ENCODE measurements at regions not wholly inside any gene's neighbourhood (a gene's known extent, or its start where the extent isn't known, plus 50 kb on each side); places are given as distances from the start of the nearest gene placed in this dataset.

GRCh38 chr10:4004144-4004543 is 219.1 kb upstream of the KLF6 start:
- in situ Hi-C loops (cut with HindIII; ENCODE audit: low pct_unique_long_range_greater_than_20kb, low sequenced_read_pairs): no loop called here
- H3K4me3 ChIP-seq (ENCODE audit: low read depth in 2 of 2, low read length in 2 of 2): no peak overlapping the region
- ChIA-PET POLR2A (no interaction called here), CTCF (no interaction called here)
- no peaks in the 10 kb centered on the region for H3K27me3 ChIP-seq (ENCODE audit: control insufficient read depth, insufficient read depth, low read length)
- no peaks in the 10 kb centered on the region; the same call in 1 of the 2 replicates for H3K9me3 ChIP-seq (ENCODE audit: control insufficient read depth, insufficient read depth, low read depth, low read length)
- H3K27ac ChIP-seq (ENCODE audit: low read length): peak overlapping the region; percentile 54
- no TSS peak for BruUV-seq (replicated peaks)
- no peaks in the 10 kb centered on the region for H3K4me1 ChIP-seq (ENCODE audit: control insufficient read depth, insufficient read depth, low read length)
- ATAC-seq (no peak), DNase-seq (ENCODE audit: low read depth, low spot score) (no peak)
- no peaks in the 10 kb centered on the region for H3K36me3 ChIP-seq (ENCODE audit: control insufficient read depth, insufficient read depth, low read length)
- TF ChIP-seq CTCF (IDR thresholded peaks at IDR 0.05) (no peak), TCF7L2 (IDR thresholded peaks at IDR 0.05; ENCODE audit: low read depth, low read length) (no peak), POLR2AphosphoS5 (IDR thresholded peaks at IDR 0.05; ENCODE audit: low read depth, low read length) (no peak), SIN3A (IDR thresholded peaks at IDR 0.05; ENCODE audit: borderline replicate concordance, insufficient read depth, low read depth, low read length) (no peak), REST (IDR thresholded peaks at IDR 0.05; ENCODE audit: insufficient read depth in 1 of 2, low read depth in 2 of 2, low read length in 1 of 2) (no peak)
- intact Hi-C loops (cut with micrococcal nuclease; ENCODE audit: unreplicated experiment): no loop called here

- no peaks in the 10 kb centered on the region for H3K27me3 ChIP-seq (ENCODE audit: control insufficient read depth, insufficient read depth, low read length)
- intact Hi-C loops (cut with micrococcal nuclease; ENCODE audit: unreplicated experiment) (no loop called here), in situ Hi-C loops (cut with HindIII; ENCODE audit: low pct_unique_long_range_greater_than_20kb, low sequenced_read_pairs) (no loop called here)
- no TSS peak for BruUV-seq (replicated peaks)
- no peak overlapping the region for H3K4me3 ChIP-seq (ENCODE audit: low read depth in 2 of 2, low read length in 2 of 2)
- CTCF ChIA-PET: no interaction called here
- H3K27ac ChIP-seq (ENCODE audit: low read length): peak overlapping the region; percentile 7; the same call in 1 of the 2 replicates
- H3K4me1 ChIP-seq (ENCODE audit: control insufficient read depth, insufficient read depth, low read length): no peaks in the 10 kb centered on the region
- DNase-seq (ENCODE audit: low read depth, low spot score): no peak
- ATAC-seq: no peak
- POLR2A ChIA-PET: no interaction called here
- no peaks in the 10 kb centered on the region for H3K36me3 ChIP-seq (ENCODE audit: control insufficient read depth, insufficient read depth, low read length)
- TF ChIP-seq POLR2AphosphoS5 (IDR thresholded peaks at IDR 0.05; ENCODE audit: low read depth, low read length) (no peak), CTCF (IDR thresholded peaks at IDR 0.05) (no peak), REST (IDR thresholded peaks at IDR 0.05; ENCODE audit: insufficient read depth in 1 of 2, low read depth in 2 of 2, low read length in 1 of 2) (no peak), TCF7L2 (IDR thresholded peaks at IDR 0.05; ENCODE audit: low read depth, low read length) (no peak), SIN3A (IDR thresholded peaks at IDR 0.05; ENCODE audit: borderline replicate concordance, insufficient read depth, low read depth, low read length) (no peak)
- no peaks in the 10 kb centered on the region; the same call in 1 of the 2 replicates for H3K9me3 ChIP-seq (ENCODE audit: control insufficient read depth, insufficient read depth, low read depth, low read length)
Observed at GRCh38 chr10:4003348-4003973, 218.5 kb upstream of the KLF6 start.

Measured in Panc1 (cell line).